RWPE2 (cell line): ENCODE measurements at regions not wholly inside any gene's neighbourhood (a gene's known extent, or its start where the extent isn't known, plus 50 kb on each side); places are given as distances from the start of the nearest gene placed in this dataset.

Source experiments
- ATAC-seq: fragments of 200-7000 bp; cut with Tn5 transposase; 3 replicates; pipeline ENCODE4 v1.9.1; 2021; ENCODE audit warnings: low read depth
- DNase-seq: peaks from one replicate; pipeline ENCODE4 v3.0.0-alpha.2; 2020; ENCODE audit warnings: low spot score
- H3K27ac ChIP-seq: fragments of 450-650 bp; 2 replicates; pipeline ENCODE4 v1.5.1; 2017; ENCODE audit warnings: mild to moderate bottlenecking; ENCODE audit not compliant: poor library complexity, severe bottlenecking
- H3K27me3 ChIP-seq: fragments of 250-450 bp; sonication (Bioruptor Pico); 2 replicates; pipeline ENCODE4 v1.5.1; 2021; ENCODE audit warnings: mild to moderate bottlenecking, moderate library complexity; ENCODE audit not compliant: insufficient read depth, poor library complexity, severe bottlenecking
- H3K36me3 ChIP-seq: fragments of 250-450 bp; sonication (Bioruptor Pico); 2 replicates; pipeline ENCODE4 v1.5.1; 2020; ENCODE audit warnings: low read depth, mild to moderate bottlenecking, moderate library complexity
- H3K4me1 ChIP-seq: fragments of 250-450 bp; sonication (Bioruptor Pico); 2 replicates; pipeline ENCODE4 v1.5.1; 2021; ENCODE audit warnings: mild to moderate bottlenecking, moderate library complexity; ENCODE audit not compliant: insufficient read depth, poor library complexity, severe bottlenecking
- H3K4me3 ChIP-seq: fragments of 250-450 bp; sonication (Bioruptor Pico); 2 replicates; pipeline ENCODE4 v1.5.1; 2021; ENCODE audit warnings: mild to moderate bottlenecking, moderate library complexity; ENCODE audit not compliant: severe bottlenecking
- H3K9me3 ChIP-seq: fragments of 250-450 bp; sonication (Bioruptor Pico); 2 replicates; pipeline ENCODE4 v1.5.1; 2021; ENCODE audit warnings: mild to moderate bottlenecking, moderate library complexity; ENCODE audit not compliant: severe bottlenecking
- TF ChIP-seq, protein P1 (sequence below): fragments of 450-650 bp; IDR thresholded peaks from one replicate; pipeline ENCODE4 v1.5.1; 2017; ENCODE audit warnings: mild to moderate bottlenecking, moderate library complexity; ENCODE audit not compliant: poor library complexity, severe bottlenecking

DNA sequence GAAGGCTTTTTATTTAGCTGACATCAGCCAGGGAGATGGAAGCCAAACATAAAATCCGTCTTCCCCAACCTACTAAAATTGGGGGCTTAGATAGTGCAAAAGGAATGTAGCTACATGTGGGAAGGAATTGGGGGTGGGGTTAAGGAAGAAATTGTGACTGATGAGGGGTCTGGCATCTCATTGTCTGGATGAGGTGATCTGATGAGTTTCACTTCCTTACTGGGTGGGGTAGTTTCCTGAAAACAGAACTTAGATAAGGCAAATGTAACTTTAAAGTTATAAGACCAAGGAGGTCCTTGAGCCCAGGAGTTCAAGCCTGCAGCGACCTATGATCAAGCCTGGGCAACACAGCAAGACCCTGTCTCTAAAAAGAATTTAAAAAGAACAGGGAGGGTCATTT is 105.5 kb upstream of the NEIL3 start:
- TF ChIP-seq, protein P1, sequence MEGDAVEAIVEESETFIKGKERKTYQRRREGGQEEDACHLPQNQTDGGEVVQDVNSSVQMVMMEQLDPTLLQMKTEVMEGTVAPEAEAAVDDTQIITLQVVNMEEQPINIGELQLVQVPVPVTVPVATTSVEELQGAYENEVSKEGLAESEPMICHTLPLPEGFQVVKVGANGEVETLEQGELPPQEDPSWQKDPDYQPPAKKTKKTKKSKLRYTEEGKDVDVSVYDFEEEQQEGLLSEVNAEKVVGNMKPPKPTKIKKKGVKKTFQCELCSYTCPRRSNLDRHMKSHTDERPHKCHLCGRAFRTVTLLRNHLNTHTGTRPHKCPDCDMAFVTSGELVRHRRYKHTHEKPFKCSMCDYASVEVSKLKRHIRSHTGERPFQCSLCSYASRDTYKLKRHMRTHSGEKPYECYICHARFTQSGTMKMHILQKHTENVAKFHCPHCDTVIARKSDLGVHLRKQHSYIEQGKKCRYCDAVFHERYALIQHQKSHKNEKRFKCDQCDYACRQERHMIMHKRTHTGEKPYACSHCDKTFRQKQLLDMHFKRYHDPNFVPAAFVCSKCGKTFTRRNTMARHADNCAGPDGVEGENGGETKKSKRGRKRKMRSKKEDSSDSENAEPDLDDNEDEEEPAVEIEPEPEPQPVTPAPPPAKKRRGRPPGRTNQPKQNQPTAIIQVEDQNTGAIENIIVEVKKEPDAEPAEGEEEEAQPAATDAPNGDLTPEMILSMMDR: no peak
- Histone ChIP-seq H3K9me3 (no peaks in the 10 kb centered on the region), H3K4me1 (no peaks in the 10 kb centered on the region), H3K27me3 (no peaks in the 10 kb centered on the region), H3K27ac (no peak overlapping the region), H3K36me3 (no peaks in the 10 kb centered on the region), H3K4me3 (no peak overlapping the region)
- no peak for ATAC-seq
- no peak for DNase-seq

- no peak for DNase-seq
- Histone ChIP-seq H3K36me3 (no peaks in the 10 kb centered on the region), H3K9me3 (no peaks in the 10 kb centered on the region)
Observed at GRCh38 chr4:177214935-177215334, 94.7 kb upstream of the NEIL3 start.

GRCh38 chr4:177220376-177220775 is 89.3 kb upstream of the NEIL3 start:
- no peak for DNase-seq
- TF ChIP-seq, protein P1: no peak
- Histone ChIP-seq H3K4me3 (no peak overlapping the region), H3K27ac (no peak overlapping the region), H3K36me3 (no peaks in the 10 kb centered on the region), H3K4me1 (no peaks in the 10 kb centered on the region), H3K27me3 (no peaks in the 10 kb centered on the region), H3K9me3 (no peaks in the 10 kb centered on the region)
- no peak for ATAC-seq

More at GRCh38 chr4:177214935-177215334, 94.7 kb upstream of the NEIL3 start:
- Histone ChIP-seq H3K27ac (no peak overlapping the region), H3K4me1 (no peaks in the 10 kb centered on the region), H3K27me3 (no peaks in the 10 kb centered on the region), H3K4me3 (no peak overlapping the region)
- TF ChIP-seq, protein P1: no peak
- ATAC-seq: no peak

- TF ChIP-seq, protein P1: no peak
- H3K4me1 ChIP-seq: no peaks in the 10 kb centered on the region
- H3K27me3 ChIP-seq: no peaks in the 10 kb centered on the region
- H3K36me3 ChIP-seq: no peaks in the 10 kb centered on the region
- H3K4me3 ChIP-seq: no peak overlapping the region
- no peaks in the 10 kb centered on the region for H3K9me3 ChIP-seq
- DNase-seq (no peak), ATAC-seq (no peak)
- no peak overlapping the region for H3K27ac ChIP-seq
Observed at GRCh38 chr4:177222781-177223180, 86.9 kb upstream of the NEIL3 start.

DNA sequence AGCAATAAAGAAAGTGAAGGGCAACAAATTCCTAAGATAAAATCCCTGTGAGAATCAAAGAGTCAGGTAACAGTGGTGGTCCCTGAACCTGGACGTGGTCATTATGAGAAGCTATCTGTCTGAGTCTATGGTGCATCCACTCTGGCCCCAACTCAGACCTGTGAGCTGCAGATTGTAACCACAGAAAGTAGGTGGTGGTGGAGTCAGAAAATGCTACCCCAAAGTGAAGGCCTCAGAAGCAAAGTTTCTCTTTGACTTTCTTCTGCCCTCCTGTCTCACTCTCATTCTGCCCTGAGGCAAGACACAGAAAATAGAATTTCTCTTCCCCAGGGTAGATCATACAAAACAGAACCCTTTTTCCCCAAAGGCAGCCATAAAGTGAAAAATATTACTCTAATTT is 84.1 kb upstream of the NEIL3 start:
- Histone ChIP-seq H3K4me3 (no peak overlapping the region), H3K27ac (no peak overlapping the region), H3K4me1 (no peaks in the 10 kb centered on the region), H3K27me3 (no peaks in the 10 kb centered on the region), H3K9me3 (no peaks in the 10 kb centered on the region), H3K36me3 (no peaks in the 10 kb centered on the region)
- no peak for ATAC-seq
- DNase-seq: no peak
- TF ChIP-seq, protein P1: no peak
